ENCODE measurements at regions not wholly inside any gene's neighbourhood (a gene's known extent, or its start where the extent isn't known, plus 50 kb on each side); places are given as distances from the start of the nearest gene placed in this dataset.

DNA sequence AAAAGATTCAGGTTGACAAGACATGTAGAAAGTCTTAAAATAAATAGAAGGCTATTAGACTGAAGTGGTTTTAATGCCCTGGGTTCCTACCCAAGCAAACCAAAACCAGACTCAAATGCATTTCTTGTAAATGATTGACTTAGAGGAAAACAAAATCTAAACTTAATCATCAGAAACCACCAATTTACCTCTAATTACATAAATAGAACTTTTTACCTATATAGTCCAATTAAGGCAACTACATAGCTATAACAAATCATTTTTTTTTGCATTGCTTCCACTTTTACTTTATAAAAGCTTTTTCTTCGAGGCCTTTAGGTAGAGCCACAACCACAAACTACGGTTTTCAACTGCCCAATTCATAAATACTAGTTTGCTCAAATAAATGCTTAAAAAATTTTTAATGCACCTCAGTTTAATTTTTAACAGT is 231.3 kb upstream of the ARHGEF26 start (continued):
- TF ChIP-seq, protein P1, sequence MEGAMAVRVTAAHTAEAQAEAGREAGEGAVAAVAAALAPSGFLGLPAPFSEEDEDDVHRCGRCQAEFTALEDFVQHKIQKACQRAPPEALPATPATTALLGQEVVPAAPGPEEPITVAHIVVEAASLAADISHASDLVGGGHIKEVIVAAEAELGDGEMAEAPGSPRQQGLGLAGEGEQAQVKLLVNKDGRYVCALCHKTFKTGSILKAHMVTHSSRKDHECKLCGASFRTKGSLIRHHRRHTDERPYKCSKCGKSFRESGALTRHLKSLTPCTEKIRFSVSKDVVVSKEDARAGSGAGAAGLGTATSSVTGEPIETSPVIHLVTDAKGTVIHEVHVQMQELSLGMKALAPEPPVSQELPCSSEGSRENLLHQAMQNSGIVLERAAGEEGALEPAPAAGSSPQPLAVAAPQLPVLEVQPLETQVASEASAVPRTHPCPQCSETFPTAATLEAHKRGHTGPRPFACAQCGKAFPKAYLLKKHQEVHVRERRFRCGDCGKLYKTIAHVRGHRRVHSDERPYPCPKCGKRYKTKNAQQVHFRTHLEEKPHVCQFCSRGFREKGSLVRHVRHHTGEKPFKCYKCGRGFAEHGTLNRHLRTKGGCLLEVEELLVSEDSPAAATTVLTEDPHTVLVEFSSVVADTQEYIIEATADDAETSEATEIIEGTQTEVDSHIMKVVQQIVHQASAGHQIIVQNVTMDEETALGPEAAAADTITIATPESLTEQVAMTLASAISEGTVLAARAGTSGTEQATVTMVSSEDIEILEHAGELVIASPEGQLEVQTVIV (IDR thresholded peaks at IDR 0.05; ENCODE audit: borderline replicate concordance, partially characterized antibody) = no peak
- TF ChIP-seq, protein P2, sequence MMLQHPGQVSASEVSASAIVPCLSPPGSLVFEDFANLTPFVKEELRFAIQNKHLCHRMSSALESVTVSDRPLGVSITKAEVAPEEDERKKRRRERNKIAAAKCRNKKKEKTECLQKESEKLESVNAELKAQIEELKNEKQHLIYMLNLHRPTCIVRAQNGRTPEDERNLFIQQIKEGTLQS (IDR thresholded peaks at IDR 0.05; ENCODE audit: borderline replicate concordance, extremely low read depth, low read depth, low read length) = no peak
- no peak for TF ChIP-seq CBFB (IDR thresholded peaks at IDR 0.05; ENCODE audit: low read depth)
- 0 out of 4 replicates have a peak, but pooled peaks of 1 of the 2 experiments have one; percentile 13 for TF ChIP-seq IKZF2 (IDR thresholded peaks at IDR 0.05)
- no peak for TF ChIP-seq TCF12 (IDR thresholded peaks at IDR 0.05; ENCODE audit: low read depth, low read length)
- TF ChIP-seq IRF4 (IDR thresholded peaks at IDR 0.05; ENCODE audit: low read depth, low read length) = no peak
- TF ChIP-seq, protein P3, sequence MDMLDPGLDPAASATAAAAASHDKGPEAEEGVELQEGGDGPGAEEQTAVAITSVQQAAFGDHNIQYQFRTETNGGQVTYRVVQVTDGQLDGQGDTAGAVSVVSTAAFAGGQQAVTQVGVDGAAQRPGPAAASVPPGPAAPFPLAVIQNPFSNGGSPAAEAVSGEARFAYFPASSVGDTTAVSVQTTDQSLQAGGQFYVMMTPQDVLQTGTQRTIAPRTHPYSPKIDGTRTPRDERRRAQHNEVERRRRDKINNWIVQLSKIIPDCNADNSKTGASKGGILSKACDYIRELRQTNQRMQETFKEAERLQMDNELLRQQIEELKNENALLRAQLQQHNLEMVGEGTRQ (IDR thresholded peaks at IDR 0.05; ENCODE audit: borderline replicate concordance, low read depth, low read length) = no peak
- TF ChIP-seq, protein P4, sequence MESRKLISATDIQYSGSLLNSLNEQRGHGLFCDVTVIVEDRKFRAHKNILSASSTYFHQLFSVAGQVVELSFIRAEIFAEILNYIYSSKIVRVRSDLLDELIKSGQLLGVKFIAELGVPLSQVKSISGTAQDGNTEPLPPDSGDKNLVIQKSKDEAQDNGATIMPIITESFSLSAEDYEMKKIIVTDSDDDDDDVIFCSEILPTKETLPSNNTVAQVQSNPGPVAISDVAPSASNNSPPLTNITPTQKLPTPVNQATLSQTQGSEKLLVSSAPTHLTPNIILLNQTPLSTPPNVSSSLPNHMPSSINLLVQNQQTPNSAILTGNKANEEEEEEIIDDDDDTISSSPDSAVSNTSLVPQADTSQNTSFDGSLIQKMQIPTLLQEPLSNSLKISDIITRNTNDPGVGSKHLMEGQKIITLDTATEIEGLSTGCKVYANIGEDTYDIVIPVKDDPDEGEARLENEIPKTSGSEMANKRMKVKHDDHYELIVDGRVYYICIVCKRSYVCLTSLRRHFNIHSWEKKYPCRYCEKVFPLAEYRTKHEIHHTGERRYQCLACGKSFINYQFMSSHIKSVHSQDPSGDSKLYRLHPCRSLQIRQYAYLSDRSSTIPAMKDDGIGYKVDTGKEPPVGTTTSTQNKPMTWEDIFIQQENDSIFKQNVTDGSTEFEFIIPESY (IDR thresholded peaks at IDR 0.05) = no peak
- TF ChIP-seq, protein P5, sequence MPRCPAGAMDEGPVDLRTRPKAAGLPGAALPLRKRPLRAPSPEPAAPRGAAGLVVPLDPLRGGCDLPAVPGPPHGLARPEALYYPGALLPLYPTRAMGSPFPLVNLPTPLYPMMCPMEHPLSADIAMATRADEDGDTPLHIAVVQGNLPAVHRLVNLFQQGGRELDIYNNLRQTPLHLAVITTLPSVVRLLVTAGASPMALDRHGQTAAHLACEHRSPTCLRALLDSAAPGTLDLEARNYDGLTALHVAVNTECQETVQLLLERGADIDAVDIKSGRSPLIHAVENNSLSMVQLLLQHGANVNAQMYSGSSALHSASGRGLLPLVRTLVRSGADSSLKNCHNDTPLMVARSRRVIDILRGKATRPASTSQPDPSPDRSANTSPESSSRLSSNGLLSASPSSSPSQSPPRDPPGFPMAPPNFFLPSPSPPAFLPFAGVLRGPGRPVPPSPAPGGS (IDR thresholded peaks at IDR 0.05; ENCODE audit: borderline replicate concordance, insufficient read depth, low read depth, low read length, poor library complexity, severe bottlenecking) = no peak
- no peak for TF ChIP-seq SMAD1 (IDR thresholded peaks at IDR 0.05; ENCODE audit: low read depth, partially characterized antibody)
- no peak for TF ChIP-seq SMC3 (IDR thresholded peaks at IDR 0.05; ENCODE audit: borderline replicate concordance, low read length)
- no peak for TF ChIP-seq FOS (IDR thresholded peaks at IDR 0.05; ENCODE audit: borderline replicate concordance, extremely low read depth, insufficient read length)
- TF ChIP-seq SREBF2 (IDR thresholded peaks at IDR 0.05; ENCODE audit: low read length) = no peak
- TF ChIP-seq, protein P6, sequence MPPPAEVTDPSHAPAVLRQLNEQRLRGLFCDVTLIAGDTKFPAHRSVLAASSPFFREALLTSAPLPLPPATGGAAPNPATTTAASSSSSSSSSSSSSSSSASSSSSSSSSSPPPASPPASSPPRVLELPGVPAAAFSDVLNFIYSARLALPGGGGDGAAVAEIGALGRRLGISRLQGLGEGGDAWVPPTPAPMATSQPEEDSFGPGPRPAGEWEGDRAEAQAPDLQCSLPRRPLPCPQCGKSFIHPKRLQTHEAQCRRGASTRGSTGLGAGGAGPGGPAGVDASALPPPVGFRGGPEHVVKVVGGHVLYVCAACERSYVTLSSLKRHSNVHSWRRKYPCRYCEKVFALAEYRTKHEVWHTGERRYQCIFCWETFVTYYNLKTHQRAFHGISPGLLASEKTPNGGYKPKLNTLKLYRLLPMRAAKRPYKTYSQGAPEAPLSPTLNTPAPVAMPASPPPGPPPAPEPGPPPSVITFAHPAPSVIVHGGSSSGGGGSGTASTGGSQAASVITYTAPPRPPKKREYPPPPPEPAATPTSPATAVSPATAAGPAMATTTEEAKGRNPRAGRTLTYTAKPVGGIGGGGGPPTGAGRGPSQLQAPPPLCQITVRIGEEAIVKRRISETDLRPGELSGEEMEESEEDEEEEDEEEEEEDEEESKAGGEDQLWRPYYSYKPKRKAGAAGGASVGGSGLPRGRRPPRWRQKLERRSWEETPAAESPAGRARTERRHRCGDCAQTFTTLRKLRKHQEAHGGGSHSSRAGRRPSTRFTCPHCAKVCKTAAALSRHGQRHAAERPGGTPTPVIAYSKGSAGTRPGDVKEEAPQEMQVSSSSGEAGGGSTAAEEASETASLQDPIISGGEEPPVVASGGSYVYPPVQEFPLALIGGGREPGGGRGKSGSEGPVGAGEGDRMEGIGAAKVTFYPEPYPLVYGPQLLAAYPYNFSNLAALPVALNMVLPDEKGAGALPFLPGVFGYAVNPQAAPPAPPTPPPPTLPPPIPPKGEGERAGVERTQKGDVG (CRISPR knock-in tag; IDR thresholded peaks at IDR 0.05) = no peak
- no peak for TF ChIP-seq HDGF (IDR thresholded peaks at IDR 0.05)
- TF ChIP-seq ATF7 (IDR thresholded peaks at IDR 0.05; ENCODE audit: low read depth) = 0 out of 2 replicates have a peak, but pooled peaks have one; percentile 22
- no peak for TF ChIP-seq TARDBP (IDR thresholded peaks at IDR 0.05; ENCODE audit: borderline replicate concordance)
- TF ChIP-seq NFYA (IDR thresholded peaks at IDR 0.05; ENCODE audit: borderline replicate concordance, low read depth, low read length) = no peak
- no peak for TF ChIP-seq NBN (IDR thresholded peaks at IDR 0.05)
- TF ChIP-seq, protein P7, sequence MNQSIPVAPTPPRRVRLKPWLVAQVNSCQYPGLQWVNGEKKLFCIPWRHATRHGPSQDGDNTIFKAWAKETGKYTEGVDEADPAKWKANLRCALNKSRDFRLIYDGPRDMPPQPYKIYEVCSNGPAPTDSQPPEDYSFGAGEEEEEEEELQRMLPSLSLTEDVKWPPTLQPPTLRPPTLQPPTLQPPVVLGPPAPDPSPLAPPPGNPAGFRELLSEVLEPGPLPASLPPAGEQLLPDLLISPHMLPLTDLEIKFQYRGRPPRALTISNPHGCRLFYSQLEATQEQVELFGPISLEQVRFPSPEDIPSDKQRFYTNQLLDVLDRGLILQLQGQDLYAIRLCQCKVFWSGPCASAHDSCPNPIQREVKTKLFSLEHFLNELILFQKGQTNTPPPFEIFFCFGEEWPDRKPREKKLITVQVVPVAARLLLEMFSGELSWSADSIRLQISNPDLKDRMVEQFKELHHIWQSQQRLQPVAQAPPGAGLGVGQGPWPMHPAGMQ (IDR thresholded peaks at IDR 0.05; ENCODE audit: borderline replicate concordance) = no peak

All from GM12878 (cell line).